PFSK-1 (cell line): ENCODE measurements at regions not wholly inside any gene's neighbourhood (a gene's known extent, or its start where the extent isn't known, plus 50 kb on each side); places are given as distances from the start of the nearest gene placed in this dataset.

Experiments
- REST ChIP-seq, 2 experiments: IDR thresholded peaks; 2 replicates each; pipeline versions ENCODE4 v1.6.1 to v1.8.0; 2011 to 2012; ENCODE audit warnings: low read depth in 2 of 2, low read length in 2 of 2, control low read depth in 1 of 2, inconsistent platforms in 1 of 2, mild to moderate bottlenecking in 1 of 2, moderate library complexity in 1 of 2; ENCODE audit not compliant: insufficient read depth in 1 of 2
- TAF1 ChIP-seq: IDR thresholded peaks from 2 replicates; pipeline ENCODE4 v1.6.1; 2012; ENCODE audit warnings: low read length, control low read depth, borderline replicate concordance; ENCODE audit not compliant: insufficient read depth

GRCh38 chr6:15829156-15829555 is 166.3 kb upstream of the DTNBP1 start:
- TF ChIP-seq REST (IDR thresholded peaks at IDR 0.05; ENCODE audit: insufficient read depth in 1 of 2, low read depth in 2 of 2, low read length in 2 of 2) (no peak), TAF1 (no peak)
